ENCODE measurements at regions not wholly inside any gene's neighbourhood (a gene's known extent, or its start where the extent isn't known, plus 50 kb on each side); places are given as distances from the start of the nearest gene placed in this dataset.

DNA sequence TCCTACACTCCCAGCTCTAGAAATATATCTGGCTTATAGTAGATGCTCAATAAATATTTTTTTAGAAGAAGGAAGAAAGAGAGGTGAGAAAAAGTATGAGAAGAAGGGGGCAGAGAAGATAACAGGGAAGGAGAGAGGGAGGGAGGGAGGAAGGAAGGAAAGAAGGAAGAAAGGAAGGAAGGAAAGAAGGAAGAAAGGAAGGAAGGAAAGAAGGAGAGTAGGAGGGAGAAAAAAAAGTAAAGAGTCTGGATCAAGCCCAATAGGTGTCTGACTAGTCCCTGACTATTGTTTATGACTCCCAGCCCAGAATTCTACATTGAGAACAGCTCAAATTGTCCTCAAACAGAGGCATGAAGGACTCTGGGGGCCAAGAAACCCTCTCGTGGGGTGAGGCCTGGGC is 83.9 kb downstream of the THNSL2 start:
- Histone ChIP-seq H3K4me3 (replicated peaks; ENCODE audit: insufficient read depth, low read length) (no peak overlapping the region), H3K27ac (replicated peaks) (no peak overlapping the region), H3K27me3 (ENCODE audit: insufficient read depth, poor library complexity, severe bottlenecking) (no peaks in the 10 kb centered on the region)
- TF ChIP-seq POLR2AphosphoS5 (IDR thresholded peaks at IDR 0.05; ENCODE audit: low read depth) (no peak), GABPA (IDR thresholded peaks at IDR 0.05; ENCODE audit: low read depth) (no peak), REST (IDR thresholded peaks at IDR 0.05; ENCODE audit: insufficient replicate concordance, low read depth) (no peak), SPI1 (IDR thresholded peaks at IDR 0.05; ENCODE audit: borderline replicate concordance, low read depth) (no peak)
- TF ChIP-seq, protein P1, sequence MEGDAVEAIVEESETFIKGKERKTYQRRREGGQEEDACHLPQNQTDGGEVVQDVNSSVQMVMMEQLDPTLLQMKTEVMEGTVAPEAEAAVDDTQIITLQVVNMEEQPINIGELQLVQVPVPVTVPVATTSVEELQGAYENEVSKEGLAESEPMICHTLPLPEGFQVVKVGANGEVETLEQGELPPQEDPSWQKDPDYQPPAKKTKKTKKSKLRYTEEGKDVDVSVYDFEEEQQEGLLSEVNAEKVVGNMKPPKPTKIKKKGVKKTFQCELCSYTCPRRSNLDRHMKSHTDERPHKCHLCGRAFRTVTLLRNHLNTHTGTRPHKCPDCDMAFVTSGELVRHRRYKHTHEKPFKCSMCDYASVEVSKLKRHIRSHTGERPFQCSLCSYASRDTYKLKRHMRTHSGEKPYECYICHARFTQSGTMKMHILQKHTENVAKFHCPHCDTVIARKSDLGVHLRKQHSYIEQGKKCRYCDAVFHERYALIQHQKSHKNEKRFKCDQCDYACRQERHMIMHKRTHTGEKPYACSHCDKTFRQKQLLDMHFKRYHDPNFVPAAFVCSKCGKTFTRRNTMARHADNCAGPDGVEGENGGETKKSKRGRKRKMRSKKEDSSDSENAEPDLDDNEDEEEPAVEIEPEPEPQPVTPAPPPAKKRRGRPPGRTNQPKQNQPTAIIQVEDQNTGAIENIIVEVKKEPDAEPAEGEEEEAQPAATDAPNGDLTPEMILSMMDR (IDR thresholded peaks at IDR 0.05; ENCODE audit: insufficient read depth, low read length): no peak
- DNase-seq (ENCODE audit: low read depth in 1 of 2, low spot score in 1 of 2): no peak

- H3K27ac ChIP-seq (replicated peaks): no peak overlapping the region
- no peaks in the 10 kb centered on the region for H3K27me3 ChIP-seq (ENCODE audit: insufficient read depth, poor library complexity, severe bottlenecking)
- H3K4me3 ChIP-seq (replicated peaks; ENCODE audit: insufficient read depth, low read length): no peak overlapping the region
- TF ChIP-seq GABPA (IDR thresholded peaks at IDR 0.05; ENCODE audit: low read depth) (no peak), POLR2AphosphoS5 (IDR thresholded peaks at IDR 0.05; ENCODE audit: low read depth) (no peak), SPI1 (IDR thresholded peaks at IDR 0.05; ENCODE audit: borderline replicate concordance, low read depth) (no peak), REST (IDR thresholded peaks at IDR 0.05; ENCODE audit: insufficient replicate concordance, low read depth) (no peak)
- TF ChIP-seq, protein P1 (IDR thresholded peaks at IDR 0.05; ENCODE audit: insufficient read depth, low read length): no peak
- no peak for DNase-seq (ENCODE audit: low read depth in 1 of 2, low spot score in 1 of 2)
Observed at GRCh38 chr2:88253375-88253774, 83.2 kb downstream of the THNSL2 start.

DNA sequence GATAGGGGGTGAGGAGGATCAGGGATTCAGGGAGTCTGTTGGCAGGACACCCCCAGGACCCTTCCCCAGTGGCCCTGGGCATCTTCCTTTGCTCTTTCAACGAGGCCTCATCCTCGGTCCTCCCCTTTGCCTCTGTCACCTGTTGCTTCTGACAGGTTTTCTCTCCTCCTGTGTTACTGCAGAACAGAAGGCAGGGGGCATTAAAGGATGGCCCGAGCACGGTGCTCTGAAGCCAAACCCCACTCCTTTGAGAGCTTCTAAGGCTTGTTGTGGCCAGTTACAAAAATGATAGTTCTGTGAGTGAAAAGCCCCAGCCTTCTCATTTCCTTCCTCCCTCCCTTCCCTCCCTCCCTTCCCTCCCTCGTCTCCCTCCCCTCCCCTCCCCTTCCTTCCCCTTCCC is 82.5 kb downstream of the THNSL2 start:
- DNase-seq (ENCODE audit: low read depth in 1 of 2, low spot score in 1 of 2): no peak
- Histone ChIP-seq H3K27ac (replicated peaks) (no peak overlapping the region), H3K4me3 (replicated peaks; ENCODE audit: insufficient read depth, low read length) (no peak overlapping the region), H3K27me3 (ENCODE audit: insufficient read depth, poor library complexity, severe bottlenecking) (no peaks in the 10 kb centered on the region)
- TF ChIP-seq, protein P1 (IDR thresholded peaks at IDR 0.05; ENCODE audit: insufficient read depth, low read length): no peak
- TF ChIP-seq GABPA (IDR thresholded peaks at IDR 0.05; ENCODE audit: low read depth): no peak
- TF ChIP-seq REST (IDR thresholded peaks at IDR 0.05; ENCODE audit: insufficient replicate concordance, low read depth): no peak

Measured in HL-60 (cell line).